GM23338 (cell line): ENCODE measurements at regions not wholly inside any gene's neighbourhood (a gene's known extent, or its start where the extent isn't known, plus 50 kb on each side); places are given as distances from the start of the nearest gene placed in this dataset.

ENCODE experiments used
- ATAC-seq: fragments of 200-7000 bp; cut with Tn5 transposase; 3 replicates; pipeline ENCODE4 v1.9.1; 2020
- DNase-seq: peaks from one replicate; pipeline ENCODE4 v3.0.0-alpha.2; 2015; ENCODE audit warnings: low spot score
- H2AFZ ChIP-seq: fragments of 200-600 bp; sonication (generic); 2 replicates; pipeline ENCODE4 v1.8.0; 2016; ENCODE audit warnings: antibody characterized with exemption, mild to moderate bottlenecking, moderate library complexity
- H3F3A ChIP-seq: fragments of 200-600 bp; sonication (generic); replicated peaks from 2 replicates; pipeline ENCODE4 v1.8.0; 2017; ENCODE audit warnings: antibody characterized with exemption, mixed run types, low read depth
- H3K27ac ChIP-seq: fragments of 200-600 bp; sonication (generic); 2 replicates; pipeline ENCODE4 v1.6.1; 2016; ENCODE audit warnings: low read depth
- H3K27me3 ChIP-seq: fragments of 200-600 bp; sonication (generic); 2 replicates; pipeline ENCODE4 v1.8.0; 2016; ENCODE audit warnings: mild to moderate bottlenecking, mixed run types, moderate library complexity; ENCODE audit not compliant: insufficient read depth
- H3K36me3 ChIP-seq: fragments of 200-600 bp; sonication (generic); 2 replicates; pipeline ENCODE4 v1.8.0; 2016; ENCODE audit warnings: mild to moderate bottlenecking; ENCODE audit not compliant: insufficient read depth
- H3K4me1 ChIP-seq: fragments of 200-600 bp; sonication (generic); 2 replicates; pipeline ENCODE4 v1.8.0; 2016; ENCODE audit warnings: mild to moderate bottlenecking, moderate library complexity; ENCODE audit not compliant: insufficient read depth
- H3K4me2 ChIP-seq: fragments of 200-600 bp; sonication (generic); 2 replicates; pipeline ENCODE4 v1.7.1; 2017; ENCODE audit warnings: mixed run types
- H3K4me3 ChIP-seq: fragments of 200-600 bp; sonication (generic); 2 replicates; pipeline ENCODE4 v1.6.1; 2016; ENCODE audit warnings: mixed run types
- H3K79me2 ChIP-seq: fragments of 200-600 bp; sonication (generic); replicated peaks from 2 replicates; pipeline ENCODE4 v1.8.0; 2017; ENCODE audit warnings: mild to moderate bottlenecking; ENCODE audit not compliant: insufficient read depth
- H3K9me2 ChIP-seq: fragments of 200-600 bp; sonication (generic); 2 replicates; pipeline ENCODE4 v1.8.0; 2017; ENCODE audit not compliant: insufficient read depth
- H4K20me1 ChIP-seq: fragments of 200-600 bp; sonication (generic); replicated peaks from 2 replicates; pipeline ENCODE4 v1.8.0; 2017; ENCODE audit warnings: mild to moderate bottlenecking; ENCODE audit not compliant: insufficient read depth
- H3K27ac Mint-ChIP-seq: 2 replicates; pipeline ENCODE4 v1.8.0; 2020; ENCODE audit warnings: inconsistent platforms, mild to moderate bottlenecking, moderate library complexity, mixed read lengths
- H3K27me3 Mint-ChIP-seq: 3 replicates; pipeline ENCODE4 v1.8.0; 2022; ENCODE audit warnings: low read depth, mild to moderate bottlenecking, moderate library complexity, mixed read lengths, inconsistent platforms; ENCODE audit not compliant: insufficient read depth, poor library complexity
- H3K36me3 Mint-ChIP-seq: 3 replicates; pipeline ENCODE4 v1.8.0; 2021; ENCODE audit warnings: low read depth, mild to moderate bottlenecking, inconsistent platforms, moderate library complexity, mixed read lengths
- H3K4me1 Mint-ChIP-seq: 3 replicates; pipeline ENCODE4 v1.8.0; 2020; ENCODE audit warnings: mild to moderate bottlenecking, inconsistent platforms, mixed read lengths
- H3K4me3 Mint-ChIP-seq: 3 replicates; pipeline ENCODE4 v1.8.0; 2021; ENCODE audit warnings: moderate library complexity, mild to moderate bottlenecking, inconsistent platforms, mixed read lengths
- H3K9me3 Mint-ChIP-seq: 3 replicates; pipeline ENCODE4 v1.8.0; 2020; ENCODE audit warnings: moderate library complexity, mild to moderate bottlenecking, inconsistent platforms, mixed read lengths
- CREB1 ChIP-seq: fragments of 250-450 bp; sonication (Bioruptor Pico); IDR thresholded peaks from 2 replicates; pipeline ENCODE4 v1.5.0; 2020; ENCODE audit warnings: low read depth, mild to moderate bottlenecking, moderate library complexity
- CTCF ChIP-seq, 2 experiments: fragments of 200-600 bp in 1 of 2; sonication (generic) in 1 of 2; conservative IDR thresholded peaks; 2 replicates each; pipeline versions ENCODE4 v1.5.1 to v1.6.1; 2016 to 2017; ENCODE audit warnings: antibody characterized with exemption in 2 of 2, low read depth in 2 of 2, mild to moderate bottlenecking in 2 of 2, moderate library complexity in 1 of 2
- EZH2 ChIP-seq: fragments of 200-600 bp; sonication (generic); IDR thresholded peaks from one replicate; pipeline ENCODE4 v1.8.0; 2017; ENCODE audit warnings: antibody characterized with exemption, mild to moderate bottlenecking, low read depth; ENCODE audit not compliant: unreplicated experiment
- EZH2phosphoT487 ChIP-seq: fragments of 200-600 bp; sonication (generic); IDR thresholded peaks from one replicate; pipeline ENCODE4 v1.8.1; 2018; ENCODE audit warnings: antibody characterized with exemption; ENCODE audit not compliant: unreplicated experiment
- JUNB ChIP-seq: IDR thresholded peaks from one replicate; pipeline ENCODE4 v1.6.1; 2016; ENCODE audit warnings: antibody characterized with exemption; ENCODE audit not compliant: unreplicated experiment
- POLR2AphosphoS5 ChIP-seq: IDR thresholded peaks from 2 replicates; pipeline ENCODE4 v1.6.1; 2016; ENCODE audit warnings: antibody characterized with exemption, low read depth
- STAT1 ChIP-seq: IDR thresholded peaks from one replicate; pipeline ENCODE4 v1.6.1; 2016; ENCODE audit warnings: antibody characterized with exemption; ENCODE audit not compliant: unreplicated experiment
- ZNF331 ChIP-seq: fragments of 250-450 bp; sonication (Bioruptor Pico); IDR thresholded peaks from 2 replicates; pipeline ENCODE4 v1.5.0; 2020; ENCODE audit warnings: low read depth, mild to moderate bottlenecking, moderate library complexity
- TF ChIP-seq, protein P1 (sequence below): IDR thresholded peaks from one replicate; pipeline ENCODE4 v1.6.1; 2018; ENCODE audit warnings: antibody characterized with exemption; ENCODE audit not compliant: unreplicated experiment
- TF ChIP-seq, protein P2 (sequence below): IDR thresholded peaks from 2 replicates; pipeline ENCODE4 v1.6.1; 2016; ENCODE audit warnings: antibody characterized with exemption

- no peaks in the 10 kb centered on the region for H3F3A ChIP-seq
- H3K36me3 ChIP-seq: no peaks in the 10 kb centered on the region
- H3K27ac ChIP-seq: no peak overlapping the region
- no peaks in the 10 kb centered on the region for H3K9me2 ChIP-seq
- H3K27ac Mint-ChIP-seq: no peak overlapping the region
- no peaks in the 10 kb centered on the region for H3K27me3 ChIP-seq
- no peak overlapping the region for H3K4me2 ChIP-seq
- H3K4me3 ChIP-seq: no peak overlapping the region
- peaks cover under 1% of the 10 kb centered on the region for H3K4me1 ChIP-seq
- TF ChIP-seq, protein P1, sequence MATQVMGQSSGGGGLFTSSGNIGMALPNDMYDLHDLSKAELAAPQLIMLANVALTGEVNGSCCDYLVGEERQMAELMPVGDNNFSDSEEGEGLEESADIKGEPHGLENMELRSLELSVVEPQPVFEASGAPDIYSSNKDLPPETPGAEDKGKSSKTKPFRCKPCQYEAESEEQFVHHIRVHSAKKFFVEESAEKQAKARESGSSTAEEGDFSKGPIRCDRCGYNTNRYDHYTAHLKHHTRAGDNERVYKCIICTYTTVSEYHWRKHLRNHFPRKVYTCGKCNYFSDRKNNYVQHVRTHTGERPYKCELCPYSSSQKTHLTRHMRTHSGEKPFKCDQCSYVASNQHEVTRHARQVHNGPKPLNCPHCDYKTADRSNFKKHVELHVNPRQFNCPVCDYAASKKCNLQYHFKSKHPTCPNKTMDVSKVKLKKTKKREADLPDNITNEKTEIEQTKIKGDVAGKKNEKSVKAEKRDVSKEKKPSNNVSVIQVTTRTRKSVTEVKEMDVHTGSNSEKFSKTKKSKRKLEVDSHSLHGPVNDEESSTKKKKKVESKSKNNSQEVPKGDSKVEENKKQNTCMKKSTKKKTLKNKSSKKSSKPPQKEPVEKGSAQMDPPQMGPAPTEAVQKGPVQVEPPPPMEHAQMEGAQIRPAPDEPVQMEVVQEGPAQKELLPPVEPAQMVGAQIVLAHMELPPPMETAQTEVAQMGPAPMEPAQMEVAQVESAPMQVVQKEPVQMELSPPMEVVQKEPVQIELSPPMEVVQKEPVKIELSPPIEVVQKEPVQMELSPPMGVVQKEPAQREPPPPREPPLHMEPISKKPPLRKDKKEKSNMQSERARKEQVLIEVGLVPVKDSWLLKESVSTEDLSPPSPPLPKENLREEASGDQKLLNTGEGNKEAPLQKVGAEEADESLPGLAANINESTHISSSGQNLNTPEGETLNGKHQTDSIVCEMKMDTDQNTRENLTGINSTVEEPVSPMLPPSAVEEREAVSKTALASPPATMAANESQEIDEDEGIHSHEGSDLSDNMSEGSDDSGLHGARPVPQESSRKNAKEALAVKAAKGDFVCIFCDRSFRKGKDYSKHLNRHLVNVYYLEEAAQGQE: no peak
- TF ChIP-seq, protein P2, sequence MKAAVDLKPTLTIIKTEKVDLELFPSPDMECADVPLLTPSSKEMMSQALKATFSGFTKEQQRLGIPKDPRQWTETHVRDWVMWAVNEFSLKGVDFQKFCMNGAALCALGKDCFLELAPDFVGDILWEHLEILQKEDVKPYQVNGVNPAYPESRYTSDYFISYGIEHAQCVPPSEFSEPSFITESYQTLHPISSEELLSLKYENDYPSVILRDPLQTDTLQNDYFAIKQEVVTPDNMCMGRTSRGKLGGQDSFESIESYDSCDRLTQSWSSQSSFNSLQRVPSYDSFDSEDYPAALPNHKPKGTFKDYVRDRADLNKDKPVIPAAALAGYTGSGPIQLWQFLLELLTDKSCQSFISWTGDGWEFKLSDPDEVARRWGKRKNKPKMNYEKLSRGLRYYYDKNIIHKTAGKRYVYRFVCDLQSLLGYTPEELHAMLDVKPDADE: no peak
- no peak for TF ChIP-seq CTCF (conservative IDR thresholded peaks at IDR 0.05; ENCODE audit: low read depth in 2 of 2)
- no peak for TF ChIP-seq CREB1 (CRISPR knock-in tag)
- TF ChIP-seq ZNF331 (CRISPR knock-in tag): no peak
- TF ChIP-seq STAT1: no peak
- no peak for TF ChIP-seq EZH2
- no peak for TF ChIP-seq JUNB
- no peak for TF ChIP-seq POLR2AphosphoS5
- H3K36me3 Mint-ChIP-seq: no peaks in the 10 kb centered on the region
- no peaks in the 10 kb centered on the region for H4K20me1 ChIP-seq
- DNase-seq: no peak
- no peak for ATAC-seq
- H3K9me3 Mint-ChIP-seq: no peaks in the 10 kb centered on the region
- no peak overlapping the region for H2AFZ ChIP-seq
- H3K4me3 Mint-ChIP-seq: no peak overlapping the region
- H3K79me2 ChIP-seq: no peaks in the 10 kb centered on the region
- H3K27me3 Mint-ChIP-seq: peaks cover 4% of the 10 kb centered on the region
- H3K4me1 Mint-ChIP-seq: peaks cover 9% of the 10 kb centered on the region; the same call in 2 of the 3 replicates
Observed at GRCh38 chr6:99091985-99092384, 144.2 kb upstream of the FBXL4 start.

DNA sequence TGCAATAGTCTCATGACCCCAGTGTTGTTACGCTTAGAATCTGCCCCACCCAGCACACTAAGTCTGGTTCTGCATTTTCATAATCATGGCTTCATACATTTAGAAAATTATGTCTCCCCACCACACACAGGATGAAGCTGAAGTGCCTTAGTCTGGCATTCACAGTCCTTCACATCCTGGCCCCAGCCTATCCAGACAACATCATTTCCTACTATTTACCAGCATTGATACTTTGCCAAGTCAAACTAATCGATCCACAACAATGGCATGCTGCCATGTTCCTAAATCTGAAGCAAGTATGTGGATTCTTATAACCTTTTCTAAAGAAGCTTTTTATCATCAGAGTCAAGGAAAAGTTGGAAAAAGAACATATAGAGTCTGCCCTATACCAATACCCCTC lies 132.4 kb upstream of the FBXL4 start:
- H3F3A ChIP-seq: no peaks in the 10 kb centered on the region
- no peak overlapping the region for H3K4me3 ChIP-seq
- no peaks in the 10 kb centered on the region for H4K20me1 ChIP-seq
- no peak overlapping the region for H3K27ac Mint-ChIP-seq
- H2AFZ ChIP-seq: no peak overlapping the region
- no peaks in the 10 kb centered on the region for H3K36me3 Mint-ChIP-seq
- no peak overlapping the region for H3K27ac ChIP-seq
- no peaks in the 10 kb centered on the region for H3K4me1 ChIP-seq
- no peaks in the 10 kb centered on the region; the same call in 2 of the 3 replicates for H3K9me3 Mint-ChIP-seq
- H3K9me2 ChIP-seq: no peaks in the 10 kb centered on the region
- no peaks in the 10 kb centered on the region for H3K36me3 ChIP-seq
- no peak overlapping the region for H3K4me3 Mint-ChIP-seq
- H3K27me3 Mint-ChIP-seq: peaks cover under 1% of the 10 kb centered on the region
- H3K27me3 ChIP-seq: no peaks in the 10 kb centered on the region
- ATAC-seq (no peak), DNase-seq (no peak)
- H3K4me1 Mint-ChIP-seq: no peaks in the 10 kb centered on the region
- no peaks in the 10 kb centered on the region for H3K79me2 ChIP-seq
- H3K4me2 ChIP-seq: no peak overlapping the region
- TF ChIP-seq POLR2AphosphoS5 (no peak), EZH2phosphoT487 (no peak), CREB1 (CRISPR knock-in tag) (no peak), CTCF (conservative IDR thresholded peaks at IDR 0.05; ENCODE audit: low read depth in 2 of 2) (no peak)
